ENCODE measurements at regions not wholly inside any gene's neighbourhood (a gene's known extent, or its start where the extent isn't known, plus 50 kb on each side); places are given as distances from the start of the nearest gene placed in this dataset.

DNA sequence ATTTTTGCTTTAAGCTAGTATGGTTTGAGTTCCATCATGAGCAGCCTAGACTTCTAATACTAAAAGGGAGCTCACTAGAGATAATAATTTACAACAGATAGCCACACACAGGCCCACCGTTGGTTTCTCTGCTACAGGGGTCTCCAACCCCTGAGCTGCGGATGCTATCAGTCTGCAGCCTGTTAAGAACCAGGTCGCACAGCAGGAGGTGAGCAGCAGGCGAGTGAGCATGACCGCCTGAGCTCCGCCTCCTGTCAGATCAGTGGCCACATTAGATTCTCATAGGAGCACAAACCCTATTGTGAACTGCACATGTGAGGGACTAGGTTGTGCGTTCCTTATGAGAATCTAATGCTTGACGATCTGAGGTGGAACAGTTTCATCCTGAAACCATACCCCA lies 150.6 kb downstream of the HRH4 start:
- H2AFZ ChIP-seq (ENCODE audit: low read length), result no peak overlapping the region
- H4K5ac ChIP-seq (ENCODE audit: insufficient read length, low read depth, low read length), result no peak overlapping the region
- no peaks in the 10 kb centered on the region for H3K9me3 ChIP-seq (ENCODE audit: insufficient read depth in 2 of 2, low read depth in 1 of 2, low read length in 1 of 2)
- no peak overlapping the region for H3K27ac ChIP-seq (ENCODE audit: low read depth, low read length)
- no peak overlapping the region for H2BK120ac ChIP-seq (replicated peaks; ENCODE audit: low read depth, low read length)
- H2BK15ac ChIP-seq (ENCODE audit: low read length), result no peak overlapping the region
- H3K79me1 ChIP-seq (ENCODE audit: low read depth, low read length), result no peaks in the 10 kb centered on the region
- DNase-seq (ENCODE audit: low read depth in 1 of 2, low spot score in 2 of 2) (peak in 1 of 2 experiments; percentile 57), FAIRE-seq (no peak)
- no peaks in the 10 kb centered on the region for H4K20me1 ChIP-seq (replicated peaks in 1 of 2; ENCODE audit: control insufficient read depth in 1 of 2, insufficient read depth in 2 of 2, low read length in 2 of 2)
- ChIA-PET POLR2A (ENCODE audit: partially characterized antibody) (no interaction called here), CTCF (ENCODE audit: partially characterized antibody) (interaction anchor here (1.5 to 1.8 kb wide), 3 partner anchors 11 to 123 kb away, joined by 3 to 5 read pairs (median 4); no protein-coding TSS in a partner anchor)
- H4K8ac ChIP-seq (ENCODE audit: extremely low read depth, insufficient read depth, low read length), result no peak overlapping the region
- no peak overlapping the region for H4K91ac ChIP-seq (replicated peaks; ENCODE audit: insufficient read length, low read length)
- 71% methylated on average over 8 of the region's 8 CpGs; no CpG with 5 or more reads in 1 of the 2 experiments for WGBS, 2 experiments (ENCODE audit: extremely low coverage in 1 of 2, insufficient coverage in 1 of 2, insufficient read length in 1 of 2, insufficient replicate concordance in 2 of 2, low coverage in 1 of 2, low lambda C conversion rate in 2 of 2, missing lambda C conversion rate in 1 of 2)
- no peak overlapping the region for H3K56ac ChIP-seq (replicated peaks; ENCODE audit: insufficient read length, low read depth, low read length)
- H3K9ac ChIP-seq (replicated peaks in 1 of 4; ENCODE audit: extremely low read depth in 1 of 4, low read depth in 3 of 4, low read length in 3 of 4), result no peak overlapping the region
- H2BK20ac ChIP-seq (ENCODE audit: low read length), result no peak overlapping the region
- H3K4ac ChIP-seq (replicated peaks; ENCODE audit: insufficient read length, low read depth, low read length), result no peak overlapping the region
- H3K18ac ChIP-seq (ENCODE audit: extremely low read depth, low read length), result no peak overlapping the region
- H3K4me3 ChIP-seq (ENCODE audit: extremely low read depth in 1 of 4, insufficient read depth in 2 of 4, low read depth in 3 of 4, low read length in 4 of 4), result no peak overlapping the region
- H3K27me3 ChIP-seq (replicated peaks in 1 of 4; ENCODE audit: control insufficient read depth in 3 of 4, extremely low read depth in 1 of 4, insufficient read depth in 3 of 4, low read length in 3 of 4), result no peaks in the 10 kb centered on the region
- no peaks in the 10 kb centered on the region for H3K23me2 ChIP-seq (ENCODE audit: low read depth, low read length)
- H2AK5ac ChIP-seq (ENCODE audit: low read depth, low read length), result no peak overlapping the region
- peaks cover 0 to 7% (median under 1%) of the 10 kb centered on the region in 4 experiments; a peak in 3 of 7 replicates for H3K4me1 ChIP-seq (replicated peaks in 1 of 4; ENCODE audit: control insufficient read depth in 3 of 4, insufficient read depth in 4 of 4, low read length in 3 of 4)
- no peak overlapping the region for H2BK12ac ChIP-seq (ENCODE audit: low read depth, low read length)
- no peak overlapping the region for H3K23ac ChIP-seq (ENCODE audit: insufficient read length)
- H3K79me2 ChIP-seq (ENCODE audit: control insufficient read depth in 1 of 2, insufficient read depth in 2 of 2, low read length in 2 of 2), result no peaks in the 10 kb centered on the region
- H3K36me3 ChIP-seq (ENCODE audit: control insufficient read depth in 2 of 4, insufficient read depth in 4 of 4, low read length in 3 of 4), result no peaks in the 10 kb centered on the region
- no peak overlapping the region for H3K14ac ChIP-seq (ENCODE audit: insufficient read length)
- no peak overlapping the region for H2BK5ac ChIP-seq (ENCODE audit: low read depth, low read length)
- no peak overlapping the region for H3K4me2 ChIP-seq (ENCODE audit: insufficient read depth in 1 of 2, low read depth in 2 of 2, low read length in 2 of 2)
- no peak for TF ChIP-seq CHD1 (IDR thresholded peaks at IDR 0.05; ENCODE audit: low read depth, low read length)
- no peak for TF ChIP-seq TBP (IDR thresholded peaks at IDR 0.05; ENCODE audit: low read depth, low read length)
- no peak for TF ChIP-seq RFX5 (IDR thresholded peaks at IDR 0.05; ENCODE audit: borderline replicate concordance, low read depth, low read length)
- no peak for TF ChIP-seq ASH2L (IDR thresholded peaks at IDR 0.05; ENCODE audit: low read length)
- no peak for TF ChIP-seq RNF2 (IDR thresholded peaks at IDR 0.05; ENCODE audit: borderline replicate concordance, low read depth, low read length, missing control alignments, poor library complexity, severe bottlenecking)
- TF ChIP-seq SP1 (IDR thresholded peaks at IDR 0.05; ENCODE audit: low read depth, low read length), result no peak
- TF ChIP-seq, protein P1, sequence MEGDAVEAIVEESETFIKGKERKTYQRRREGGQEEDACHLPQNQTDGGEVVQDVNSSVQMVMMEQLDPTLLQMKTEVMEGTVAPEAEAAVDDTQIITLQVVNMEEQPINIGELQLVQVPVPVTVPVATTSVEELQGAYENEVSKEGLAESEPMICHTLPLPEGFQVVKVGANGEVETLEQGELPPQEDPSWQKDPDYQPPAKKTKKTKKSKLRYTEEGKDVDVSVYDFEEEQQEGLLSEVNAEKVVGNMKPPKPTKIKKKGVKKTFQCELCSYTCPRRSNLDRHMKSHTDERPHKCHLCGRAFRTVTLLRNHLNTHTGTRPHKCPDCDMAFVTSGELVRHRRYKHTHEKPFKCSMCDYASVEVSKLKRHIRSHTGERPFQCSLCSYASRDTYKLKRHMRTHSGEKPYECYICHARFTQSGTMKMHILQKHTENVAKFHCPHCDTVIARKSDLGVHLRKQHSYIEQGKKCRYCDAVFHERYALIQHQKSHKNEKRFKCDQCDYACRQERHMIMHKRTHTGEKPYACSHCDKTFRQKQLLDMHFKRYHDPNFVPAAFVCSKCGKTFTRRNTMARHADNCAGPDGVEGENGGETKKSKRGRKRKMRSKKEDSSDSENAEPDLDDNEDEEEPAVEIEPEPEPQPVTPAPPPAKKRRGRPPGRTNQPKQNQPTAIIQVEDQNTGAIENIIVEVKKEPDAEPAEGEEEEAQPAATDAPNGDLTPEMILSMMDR (IDR thresholded peaks at IDR 0.05; ENCODE audit: control extremely low read depth in 1 of 3, insufficient read depth in 1 of 3, low read depth in 1 of 3, low read length in 3 of 3), result no peak
- TF ChIP-seq YY1 (IDR thresholded peaks at IDR 0.05; ENCODE audit: low read depth, low read length), result no peak
- no peak for TF ChIP-seq FOSL1 (IDR thresholded peaks at IDR 0.05; ENCODE audit: insufficient read depth, low read depth, low read length)
- TF ChIP-seq SRF (IDR thresholded peaks at IDR 0.05; ENCODE audit: low read depth, low read length), result no peak
- no peak for TF ChIP-seq SIN3A (conservative IDR thresholded peaks at IDR 0.05 in 1 of 2, IDR thresholded peaks at IDR 0.05 in 1 of 2; ENCODE audit: low read depth in 1 of 2, low read length in 2 of 2)
- TF ChIP-seq RXRA (IDR thresholded peaks at IDR 0.05; ENCODE audit: insufficient read depth, low read depth, low read length), result no peak
